OCI-LY7 (cell line): ENCODE measurements at regions not wholly inside any gene's neighbourhood (a gene's known extent, or its start where the extent isn't known, plus 50 kb on each side); places are given as distances from the start of the nearest gene placed in this dataset.

Source experiments
- EZH2phosphoT487 ChIP-seq: fragments of 200-600 bp; sonication (generic); IDR thresholded peaks from 2 replicates; pipeline ENCODE4 v1.6.1; 2018; ENCODE audit warnings: low read depth, borderline replicate concordance, mild to moderate bottlenecking, mixed run types, antibody characterized with exemption, low read length, moderate library complexity, mixed read lengths
- TF ChIP-seq, protein P1 (sequence below): fragments of 200-600 bp; sonication (generic); conservative IDR thresholded peaks from 2 replicates; pipeline ENCODE4 v1.5.1; 2014; ENCODE audit warnings: mild to moderate bottlenecking, antibody characterized with exemption, low read length, moderate library complexity, mixed read lengths

DNA sequence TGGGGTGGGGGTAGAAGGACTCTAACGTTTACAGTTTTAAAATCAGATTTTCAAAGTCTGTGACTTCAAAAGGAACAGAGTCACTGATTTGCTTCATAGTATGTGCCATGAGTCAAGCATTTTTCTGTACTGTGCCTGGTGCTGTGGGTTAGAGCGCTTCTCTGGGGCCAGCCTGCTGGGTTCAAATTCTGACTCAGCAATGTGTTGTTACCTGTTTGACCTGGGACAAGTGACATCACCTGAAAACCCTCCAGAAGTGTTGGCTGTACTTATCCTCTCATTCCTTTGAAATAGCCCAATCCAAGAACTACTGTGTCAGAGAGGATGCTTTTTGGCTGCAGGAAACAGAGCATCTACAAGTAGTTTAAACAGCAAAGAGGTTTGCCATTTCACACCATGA is 101.7 kb downstream of the LSM3 start:
- TF ChIP-seq, protein P1, sequence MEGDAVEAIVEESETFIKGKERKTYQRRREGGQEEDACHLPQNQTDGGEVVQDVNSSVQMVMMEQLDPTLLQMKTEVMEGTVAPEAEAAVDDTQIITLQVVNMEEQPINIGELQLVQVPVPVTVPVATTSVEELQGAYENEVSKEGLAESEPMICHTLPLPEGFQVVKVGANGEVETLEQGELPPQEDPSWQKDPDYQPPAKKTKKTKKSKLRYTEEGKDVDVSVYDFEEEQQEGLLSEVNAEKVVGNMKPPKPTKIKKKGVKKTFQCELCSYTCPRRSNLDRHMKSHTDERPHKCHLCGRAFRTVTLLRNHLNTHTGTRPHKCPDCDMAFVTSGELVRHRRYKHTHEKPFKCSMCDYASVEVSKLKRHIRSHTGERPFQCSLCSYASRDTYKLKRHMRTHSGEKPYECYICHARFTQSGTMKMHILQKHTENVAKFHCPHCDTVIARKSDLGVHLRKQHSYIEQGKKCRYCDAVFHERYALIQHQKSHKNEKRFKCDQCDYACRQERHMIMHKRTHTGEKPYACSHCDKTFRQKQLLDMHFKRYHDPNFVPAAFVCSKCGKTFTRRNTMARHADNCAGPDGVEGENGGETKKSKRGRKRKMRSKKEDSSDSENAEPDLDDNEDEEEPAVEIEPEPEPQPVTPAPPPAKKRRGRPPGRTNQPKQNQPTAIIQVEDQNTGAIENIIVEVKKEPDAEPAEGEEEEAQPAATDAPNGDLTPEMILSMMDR = no peak
- no peak for TF ChIP-seq EZH2phosphoT487
